Spinal cord (tissue), 9 donors: ENCODE measurements at regions not wholly inside any gene's neighbourhood (a gene's known extent, or its start where the extent isn't known, plus 50 kb on each side); places are given as distances from the start of the nearest gene placed in this dataset.

Experiments used
- DNase-seq, 6 donors: peaks; one replicate each; pipeline versions ENCODE4 v3.0.0 to v3.0.0-alpha.2; 2013 to 2015; ENCODE audit warnings: low spot score in 6 of 6, low read depth in 4 of 6
- H3K27ac ChIP-seq: one replicate; pipeline ENCODE4 v1.5.1; 2013; ENCODE audit warnings: low read depth, low read length, control low read depth
- H3K27me3 ChIP-seq: one replicate; pipeline ENCODE4 v1.6.1; 2013; ENCODE audit warnings: low read length; ENCODE audit not compliant: control insufficient read depth, insufficient read depth
- H3K36me3 ChIP-seq: one replicate; pipeline ENCODE4 v1.6.1; 2013; ENCODE audit warnings: low read length; ENCODE audit not compliant: control insufficient read depth, insufficient read depth
- H3K4me1 ChIP-seq: one replicate; pipeline ENCODE4 v1.6.1; 2013; ENCODE audit warnings: low read length; ENCODE audit not compliant: control insufficient read depth, insufficient read depth
- H3K4me3 ChIP-seq: one replicate; pipeline ENCODE4 v1.5.1; 2013; ENCODE audit warnings: low read depth, low read length, control low read depth
- H3K9me3 ChIP-seq: one replicate; pipeline ENCODE4 v1.6.1; 2013; ENCODE audit warnings: low read length; ENCODE audit not compliant: control insufficient read depth, insufficient read depth
- WGBS: methylation state at CpG from one replicate; pipeline ENCODE4 v1.1.5; 2013; ENCODE audit warnings: missing lambda C conversion rate; ENCODE audit not compliant: insufficient coverage; 5-methylcytosine and 5-hydroxymethylcytosine counted together
- donor health status: healthy.

DNA sequence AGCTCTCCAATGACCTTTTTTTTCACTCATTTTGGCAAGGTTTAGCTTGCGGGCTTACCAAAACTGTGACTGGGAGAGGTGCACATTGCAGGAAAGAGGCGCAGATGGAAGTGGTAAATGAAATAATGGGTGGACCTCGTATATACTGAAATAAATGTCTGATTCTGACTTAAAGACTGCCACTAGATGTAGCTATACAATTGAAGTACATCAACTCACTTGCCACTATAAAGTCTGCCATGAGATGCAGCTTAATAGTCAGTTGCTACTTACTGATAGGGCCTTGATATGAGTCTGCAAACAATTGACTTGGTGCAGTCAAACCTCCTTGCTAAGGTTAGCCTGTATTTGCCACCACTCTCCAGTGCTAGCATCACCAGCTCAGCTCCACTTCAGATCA, 525.9 kb upstream of the MBL2 start:
- Histone ChIP-seq H3K4me3 (no peak overlapping the region), H3K4me1 (no peaks in the 10 kb centered on the region), H3K27ac (no peak overlapping the region), H3K9me3 (no peaks in the 10 kb centered on the region), H3K27me3 (no peaks in the 10 kb centered on the region), H3K36me3 (no peaks in the 10 kb centered on the region)
- WGBS, result no CpG with 5 or more reads among the region's 3 CpGs
- DNase-seq, result no peak

GRCh38 chr10:53284615-53285182, 512.1 kb upstream of the MBL2 start:
- no peak for DNase-seq
- Histone ChIP-seq H3K9me3 (no peaks in the 10 kb centered on the region), H3K4me1 (no peaks in the 10 kb centered on the region), H3K27me3 (no peaks in the 10 kb centered on the region), H3K4me3 (no peak overlapping the region), H3K36me3 (no peaks in the 10 kb centered on the region), H3K27ac (no peak overlapping the region)
- 96% methylated on average over 3 of the region's 4 CpGs for WGBS

DNA sequence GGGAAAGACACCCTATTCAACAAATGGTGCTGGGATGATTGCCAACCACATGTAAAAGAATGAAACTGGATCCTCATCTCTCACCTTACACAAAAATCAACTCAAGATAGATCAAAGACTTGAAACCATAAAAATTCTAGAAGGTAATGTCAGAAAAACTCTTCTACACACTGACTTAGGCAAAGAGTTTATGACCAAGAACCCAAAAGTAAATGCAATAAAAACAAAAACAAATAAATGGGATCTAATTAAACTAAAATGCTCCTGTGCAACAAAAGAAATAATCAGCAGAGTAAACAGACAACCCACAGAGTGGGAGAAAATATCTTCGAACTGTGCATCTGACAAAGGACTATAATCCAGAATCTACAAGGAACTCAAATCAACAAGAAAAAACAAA, 504.2 kb upstream of the MBL2 start:
- Histone ChIP-seq H3K36me3 (no peaks in the 10 kb centered on the region), H3K4me1 (no peaks in the 10 kb centered on the region), H3K27ac (no peak overlapping the region), H3K27me3 (no peaks in the 10 kb centered on the region), H3K4me3 (no peak overlapping the region), H3K9me3 (no peaks in the 10 kb centered on the region)
- WGBS, result no CpG with 5 or more reads among the region's 1 CpG
- DNase-seq, result no peak

- no peak overlapping the region for H3K27ac ChIP-seq
- H3K36me3 ChIP-seq, result no peaks in the 10 kb centered on the region
- no peak for DNase-seq
- H3K27me3 ChIP-seq, result no peaks in the 10 kb centered on the region
- no peaks in the 10 kb centered on the region for H3K4me1 ChIP-seq
- H3K9me3 ChIP-seq, result no peaks in the 10 kb centered on the region
- WGBS, result no CpG with 5 or more reads among the region's 2 CpGs
- H3K4me3 ChIP-seq, result no peak overlapping the region
These were observed 496.9 kb upstream of the MBL2 start for GRCh38 chr10:53269482-53269881.

GRCh38 chr10:53260213-53260612, 487.6 kb upstream of the MBL2 start:
- H3K27me3 ChIP-seq, result no peaks in the 10 kb centered on the region
- H3K4me3 ChIP-seq, result no peak overlapping the region
- WGBS, result no CpG with 5 or more reads among the region's 1 CpG
- no peaks in the 10 kb centered on the region for H3K36me3 ChIP-seq
- no peak overlapping the region for H3K27ac ChIP-seq
- no peaks in the 10 kb centered on the region for H3K9me3 ChIP-seq
- H3K4me1 ChIP-seq, result no peaks in the 10 kb centered on the region
- DNase-seq, result no peak

GRCh38 chr10:53256623-53257022, 484.0 kb upstream of the MBL2 start:
- H3K27ac ChIP-seq, result no peak overlapping the region
- no peaks in the 10 kb centered on the region for H3K9me3 ChIP-seq
- H3K36me3 ChIP-seq, result no peaks in the 10 kb centered on the region

DNA sequence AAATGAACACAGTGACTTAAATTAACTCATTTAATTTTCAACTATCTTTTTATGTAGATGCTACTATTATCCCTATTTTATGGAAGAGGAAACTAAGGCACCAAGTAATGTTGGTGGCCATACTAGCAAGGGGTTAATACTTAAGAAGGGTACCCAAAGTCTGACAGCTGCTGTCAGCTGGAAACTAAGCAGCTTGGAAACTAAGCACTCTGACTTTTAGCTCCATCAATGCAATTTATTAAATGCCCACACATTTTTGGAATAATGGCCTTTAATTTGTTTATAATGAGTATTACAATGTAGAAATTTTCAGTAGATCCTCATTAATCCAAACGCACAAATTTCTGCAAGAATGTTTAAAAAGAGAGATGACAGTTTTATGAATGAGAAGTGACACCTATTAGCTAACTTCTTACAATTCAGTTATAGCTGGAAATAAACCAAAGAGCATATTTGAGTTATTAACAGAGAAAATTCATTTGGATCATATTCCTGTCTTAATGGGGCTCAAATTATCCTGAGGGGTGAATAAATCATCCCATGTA, 483.1 kb upstream of the MBL2 start:
- Histone ChIP-seq H3K4me3 (no peak overlapping the region), H3K36me3 (no peaks in the 10 kb centered on the region), H3K27ac (no peak overlapping the region), H3K9me3 (no peaks in the 10 kb centered on the region), H3K4me1 (no peaks in the 10 kb centered on the region), H3K27me3 (no peaks in the 10 kb centered on the region)
- peak in 1 of 6 donors; percentile 14 for DNase-seq
- WGBS, result no CpG with 5 or more reads among the region's 1 CpG

More at GRCh38 chr10:53256623-53257022, 484.0 kb upstream of the MBL2 start:
- Histone ChIP-seq H3K27me3 (no peaks in the 10 kb centered on the region), H3K4me1 (no peaks in the 10 kb centered on the region), H3K4me3 (no peak overlapping the region)
- DNase-seq, result no peak

DNA sequence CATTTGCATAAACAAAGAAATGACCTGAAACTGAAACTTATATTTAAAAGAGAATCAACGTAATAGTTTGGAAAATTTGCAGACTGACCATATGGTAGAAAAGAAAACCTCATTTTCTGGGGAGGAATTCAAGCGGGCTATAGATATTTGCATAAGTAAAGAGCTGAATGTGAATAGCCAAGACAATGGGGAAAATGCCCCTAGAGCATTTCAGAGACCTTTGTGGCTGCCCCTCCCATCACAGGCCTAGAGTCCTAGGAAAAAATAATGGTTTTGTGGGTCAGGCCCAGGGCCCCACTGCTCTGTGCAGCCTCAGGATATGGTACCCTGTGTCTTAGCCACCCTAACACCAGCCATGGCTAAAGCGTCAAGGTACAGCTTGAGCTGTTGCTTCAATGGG, 480.6 kb upstream of the MBL2 start:
- H3K27me3 ChIP-seq, result no peaks in the 10 kb centered on the region
- no peak for DNase-seq
- no peaks in the 10 kb centered on the region for H3K9me3 ChIP-seq
- no peaks in the 10 kb centered on the region for H3K36me3 ChIP-seq
- no peak overlapping the region for H3K4me3 ChIP-seq
- no peak overlapping the region for H3K27ac ChIP-seq
- no peaks in the 10 kb centered on the region for H3K4me1 ChIP-seq
- WGBS, result 0% methylated on average over 1 of the region's 3 CpGs

DNA sequence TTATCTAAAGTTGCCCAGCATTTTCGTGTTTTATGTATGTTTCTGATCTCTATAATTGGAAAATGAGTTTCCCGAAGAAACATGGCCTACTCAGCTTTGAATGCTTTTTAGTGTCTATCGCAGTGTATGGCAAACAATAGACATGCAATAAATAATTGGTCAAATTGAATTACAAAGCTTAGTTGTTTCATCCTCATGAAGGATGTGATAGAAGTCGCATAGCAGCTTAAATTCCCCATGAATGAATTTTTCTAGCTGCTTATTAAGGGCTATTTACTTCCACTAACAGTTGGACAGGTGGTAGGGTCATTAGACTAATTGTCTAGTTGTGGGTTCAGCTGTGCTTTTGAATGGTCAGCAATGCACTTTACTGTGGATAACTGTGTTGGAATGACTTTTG, 467.3 kb upstream of the MBL2 start:
- Histone ChIP-seq H3K9me3 (no peaks in the 10 kb centered on the region), H3K27ac (no peak overlapping the region), H3K36me3 (no peaks in the 10 kb centered on the region), H3K4me1 (no peaks in the 10 kb centered on the region), H3K4me3 (no peak overlapping the region), H3K27me3 (no peaks in the 10 kb centered on the region)
- no CpG with 5 or more reads among the region's 4 CpGs for WGBS
- peak in 1 of 6 donors; percentile 17 for DNase-seq

DNA sequence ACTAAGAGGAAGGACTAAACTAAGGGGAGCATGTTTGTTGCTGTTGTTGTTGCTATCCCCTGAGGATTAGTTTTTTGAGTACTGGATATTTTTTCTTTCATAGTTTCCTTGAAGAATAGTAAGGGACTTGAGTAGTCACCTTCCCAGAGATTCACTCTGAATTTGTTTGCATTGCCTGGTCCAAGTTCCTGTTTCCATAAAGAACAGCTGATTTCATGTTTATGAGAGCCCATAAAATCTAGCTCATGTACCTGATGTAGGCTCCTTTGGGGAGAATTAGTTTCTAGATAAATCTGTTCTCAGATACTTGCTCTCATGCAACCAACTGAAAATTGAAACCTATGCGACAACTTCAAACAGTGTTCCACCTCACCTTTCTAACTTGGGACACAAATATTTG, 464.4 kb upstream of the MBL2 start:
- WGBS, result no CpG with 5 or more reads among the region's 1 CpG
- Histone ChIP-seq H3K4me3 (no peak overlapping the region), H3K4me1 (no peaks in the 10 kb centered on the region), H3K36me3 (no peaks in the 10 kb centered on the region), H3K27me3 (no peaks in the 10 kb centered on the region), H3K27ac (no peak overlapping the region), H3K9me3 (no peaks in the 10 kb centered on the region)
- no peak for DNase-seq
